Karpas-422 (cell line): ENCODE measurements at regions not wholly inside any gene's neighbourhood (a gene's known extent, or its start where the extent isn't known, plus 50 kb on each side); places are given as distances from the start of the nearest gene placed in this dataset.

Experiments
- DNase-seq: peaks from one replicate; pipeline ENCODE4 v3.0.0-alpha.2; 2015
- H2AFZ ChIP-seq: fragments of 200-600 bp; sonication (generic); 2 replicates; pipeline ENCODE4 v1.6.1; 2014; ENCODE audit warnings: antibody characterized with exemption, low read length, mixed read lengths
- H3K27ac ChIP-seq: fragments of 200-600 bp; sonication (generic); 2 replicates; pipeline ENCODE4 v1.5.1; 2014; ENCODE audit warnings: mild to moderate bottlenecking, low read length, moderate library complexity
- H3K27me3 ChIP-seq: fragments of 200-600 bp; sonication (generic); 2 replicates; pipeline ENCODE4 v1.6.1; 2014; ENCODE audit warnings: low read length, mixed read lengths
- H3K36me3 ChIP-seq: fragments of 200-600 bp; sonication (generic); 2 replicates; pipeline ENCODE4 v1.6.1; 2014; ENCODE audit warnings: low read length, mixed read lengths; ENCODE audit not compliant: insufficient read depth
- H3K4me1 ChIP-seq: fragments of 200-600 bp; sonication (generic); 2 replicates; pipeline ENCODE4 v1.6.1; 2014; ENCODE audit warnings: mild to moderate bottlenecking, low read length, mixed read lengths
- H3K4me2 ChIP-seq: fragments of 200-600 bp; sonication (generic); 2 replicates; pipeline ENCODE4 v1.6.1; 2014; ENCODE audit warnings: low read length, low read depth, mild to moderate bottlenecking; ENCODE audit not compliant: poor library complexity, severe bottlenecking
- H3K4me3 ChIP-seq: fragments of 200-600 bp; sonication (generic); 2 replicates; pipeline ENCODE4 v1.5.1; 2014; ENCODE audit warnings: mild to moderate bottlenecking, antibody characterized with exemption, low read length, mixed read lengths
- H3K79me2 ChIP-seq: fragments of 200-600 bp; sonication (generic); 2 replicates; pipeline ENCODE4 v1.6.1; 2014; ENCODE audit warnings: mild to moderate bottlenecking, low read length, mixed read lengths
- H3K9ac ChIP-seq: fragments of 200-600 bp; sonication (generic); 2 replicates; pipeline ENCODE4 v1.6.0; 2014; ENCODE audit warnings: low read length
- H3K9me2 ChIP-seq: fragments of 200-600 bp; sonication (generic), shearing (Covaris generic); replicated peaks from 2 replicates; pipeline ENCODE4 v1.6.0; 2014; ENCODE audit warnings: mild to moderate bottlenecking, low read length, moderate library complexity; ENCODE audit not compliant: insufficient read depth
- H3K9me3 ChIP-seq: fragments of 300-700, 200-600 bp; sonication (generic); 2 replicates; pipeline ENCODE4 v1.6.1; 2014; ENCODE audit warnings: low read length, mixed read lengths
- H4K20me1 ChIP-seq: fragments of 200-600 bp; sonication (generic); 2 replicates; pipeline ENCODE4 v1.6.1; 2014; ENCODE audit warnings: mild to moderate bottlenecking, antibody characterized with exemption, low read length, low read depth; ENCODE audit not compliant: insufficient read depth

DNA sequence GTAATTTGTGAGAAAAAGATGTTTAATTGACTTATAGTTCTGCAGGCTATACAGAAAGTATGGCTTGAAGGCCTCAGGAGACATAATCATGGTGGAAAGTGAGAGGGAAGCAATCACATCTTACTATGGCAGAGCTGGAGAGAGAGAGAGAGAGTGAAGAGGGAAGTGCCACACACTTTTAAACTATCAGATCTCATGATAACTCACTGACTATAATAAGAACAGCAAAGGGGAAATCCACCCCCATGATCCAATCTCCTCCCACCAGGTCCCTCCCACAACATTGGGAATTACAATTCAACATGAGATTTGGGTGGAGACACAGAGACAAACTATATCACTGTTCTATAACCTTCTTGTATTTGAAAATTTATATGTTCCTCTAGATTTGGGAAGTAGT lies 117.2 kb upstream of the BMP5 start:
- H3K9me3 ChIP-seq: 0 out of 2 replicates have a peak, but pooled peaks cover 3% of the 10 kb centered on the region
- no peaks in the 10 kb centered on the region for H3K9me2 ChIP-seq
- H3K27ac ChIP-seq: no peak overlapping the region
- DNase-seq: no peak
- no peak overlapping the region for H3K4me2 ChIP-seq
- H3K4me1 ChIP-seq: no peaks in the 10 kb centered on the region
- H3K79me2 ChIP-seq: no peaks in the 10 kb centered on the region
- H3K9ac ChIP-seq: no peak overlapping the region
- no peak overlapping the region for H3K4me3 ChIP-seq
- H2AFZ ChIP-seq: no peak overlapping the region
- no peaks in the 10 kb centered on the region for H4K20me1 ChIP-seq
- H3K27me3 ChIP-seq: no peaks in the 10 kb centered on the region
- no peaks in the 10 kb centered on the region; the same call in 1 of the 2 replicates for H3K36me3 ChIP-seq

- Histone ChIP-seq H3K9ac (no peak overlapping the region), H3K9me3 (no peaks in the 10 kb centered on the region), H2AFZ (no peak overlapping the region), H3K27ac (no peak overlapping the region), H3K36me3 (no peaks in the 10 kb centered on the region), H3K4me3 (no peak overlapping the region), H3K9me2 (no peaks in the 10 kb centered on the region), H3K4me2 (no peak overlapping the region), H4K20me1 (no peaks in the 10 kb centered on the region), H3K4me1 (no peaks in the 10 kb centered on the region), H3K27me3 (no peaks in the 10 kb centered on the region), H3K79me2 (no peaks in the 10 kb centered on the region)
- DNase-seq: no peak
Observed at GRCh38 chr6:55985309-55985708, 109.9 kb upstream of the BMP5 start.

- no peaks in the 10 kb centered on the region for H3K9me3 ChIP-seq
- no peaks in the 10 kb centered on the region for H3K27me3 ChIP-seq
- no peak for DNase-seq
- H3K4me2 ChIP-seq: no peak overlapping the region
- H3K36me3 ChIP-seq: no peaks in the 10 kb centered on the region
- no peaks in the 10 kb centered on the region for H4K20me1 ChIP-seq
- no peaks in the 10 kb centered on the region for H3K9me2 ChIP-seq
- H3K4me1 ChIP-seq: no peaks in the 10 kb centered on the region
- no peaks in the 10 kb centered on the region for H3K79me2 ChIP-seq
- H2AFZ ChIP-seq: no peak overlapping the region
- no peak overlapping the region for H3K27ac ChIP-seq
- H3K4me3 ChIP-seq: no peak overlapping the region
- H3K9ac ChIP-seq: no peak overlapping the region
Observed at GRCh38 chr6:55983861-55984260, 108.5 kb upstream of the BMP5 start.

DNA sequence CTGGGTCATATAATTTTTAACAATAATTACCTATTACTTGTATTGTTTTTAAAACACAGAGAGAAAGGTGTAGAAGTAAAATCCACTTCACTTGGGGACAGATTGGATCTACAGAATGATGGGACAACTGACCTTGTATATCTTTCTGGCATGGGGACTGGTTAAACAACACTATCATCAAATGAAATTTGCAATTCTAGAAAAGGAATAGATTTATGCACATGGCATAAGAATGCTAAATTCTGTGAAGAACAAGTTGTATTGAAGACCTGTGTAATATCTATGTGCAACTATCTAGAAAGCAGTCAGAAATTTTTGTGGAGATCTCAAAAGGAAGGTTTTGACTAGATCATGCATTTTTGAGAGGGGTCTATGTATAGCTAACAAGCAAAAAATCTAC lies 106.3 kb upstream of the BMP5 start:
- no peak overlapping the region for H2AFZ ChIP-seq
- H3K79me2 ChIP-seq: no peaks in the 10 kb centered on the region
- H3K9me3 ChIP-seq: no peaks in the 10 kb centered on the region
- H3K9ac ChIP-seq: no peak overlapping the region
- no peaks in the 10 kb centered on the region for H3K9me2 ChIP-seq
- no peak for DNase-seq
- no peaks in the 10 kb centered on the region for H3K36me3 ChIP-seq
- no peak overlapping the region for H3K27ac ChIP-seq
- H3K4me1 ChIP-seq: no peaks in the 10 kb centered on the region
- H3K4me3 ChIP-seq: no peak overlapping the region
- H3K4me2 ChIP-seq: no peak overlapping the region
- H4K20me1 ChIP-seq: no peaks in the 10 kb centered on the region
- no peaks in the 10 kb centered on the region for H3K27me3 ChIP-seq

GRCh38 chr6:55980627-55981211 lies 105.3 kb upstream of the BMP5 start:
- no peak overlapping the region for H2AFZ ChIP-seq
- no peaks in the 10 kb centered on the region for H3K9me2 ChIP-seq
- H3K4me3 ChIP-seq: no peak overlapping the region
- no peak overlapping the region for H3K9ac ChIP-seq
- no peaks in the 10 kb centered on the region for H4K20me1 ChIP-seq
- H3K9me3 ChIP-seq: no peaks in the 10 kb centered on the region
- no peaks in the 10 kb centered on the region for H3K36me3 ChIP-seq
- H3K4me2 ChIP-seq: no peak overlapping the region
- no peaks in the 10 kb centered on the region for H3K4me1 ChIP-seq
- H3K27ac ChIP-seq: no peak overlapping the region
- H3K27me3 ChIP-seq: no peaks in the 10 kb centered on the region
- no peaks in the 10 kb centered on the region for H3K79me2 ChIP-seq
- peak; percentile 69 for DNase-seq

- no peaks in the 10 kb centered on the region for H4K20me1 ChIP-seq
- H3K4me2 ChIP-seq: no peak overlapping the region
- H3K27ac ChIP-seq: no peak overlapping the region
- H3K27me3 ChIP-seq: no peaks in the 10 kb centered on the region
- H3K9me2 ChIP-seq: no peaks in the 10 kb centered on the region
- DNase-seq: no peak
- H3K79me2 ChIP-seq: no peaks in the 10 kb centered on the region
- no peaks in the 10 kb centered on the region for H3K36me3 ChIP-seq
- H2AFZ ChIP-seq: no peak overlapping the region
- no peak overlapping the region for H3K9ac ChIP-seq
- no peaks in the 10 kb centered on the region for H3K9me3 ChIP-seq
- no peaks in the 10 kb centered on the region for H3K4me1 ChIP-seq
- H3K4me3 ChIP-seq: no peak overlapping the region
Observed at GRCh38 chr6:55979526-55979925, 104.1 kb upstream of the BMP5 start.

- Histone ChIP-seq H3K4me1 (no peaks in the 10 kb centered on the region), H3K79me2 (no peaks in the 10 kb centered on the region), H3K4me2 (no peak overlapping the region), H4K20me1 (no peaks in the 10 kb centered on the region), H3K4me3 (no peak overlapping the region), H3K27me3 (no peaks in the 10 kb centered on the region), H3K9ac (no peak overlapping the region), H2AFZ (no peak overlapping the region), H3K9me3 (no peaks in the 10 kb centered on the region), H3K27ac (no peak overlapping the region), H3K36me3 (no peaks in the 10 kb centered on the region), H3K9me2 (no peaks in the 10 kb centered on the region)
- no peak for DNase-seq
Observed at GRCh38 chr6:55977959-55978665, 102.7 kb upstream of the BMP5 start.

DNA sequence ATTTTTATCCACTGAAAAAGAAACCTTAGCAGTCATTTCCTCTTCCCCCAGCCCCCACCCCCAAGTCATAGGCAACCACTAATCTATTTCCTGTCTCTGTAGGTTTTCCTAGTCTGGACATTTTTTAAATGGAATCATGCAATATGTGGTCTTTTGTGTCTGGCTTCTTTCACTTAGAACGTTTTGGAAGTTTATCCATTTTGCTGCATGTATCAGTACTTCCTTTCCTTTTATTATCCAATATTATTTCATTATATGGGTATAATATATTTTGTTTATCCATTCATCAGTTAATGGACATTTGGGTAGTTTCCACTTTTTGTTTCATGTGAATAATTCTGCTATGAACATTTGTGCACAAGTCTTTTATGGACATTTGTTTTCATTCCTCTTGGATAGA lies 99.3 kb upstream of the BMP5 start:
- Histone ChIP-seq H3K4me3 (no peak overlapping the region), H3K9me3 (no peaks in the 10 kb centered on the region), H3K4me2 (no peak overlapping the region), H3K36me3 (no peaks in the 10 kb centered on the region), H3K27me3 (no peaks in the 10 kb centered on the region), H3K27ac (no peak overlapping the region), H3K9me2 (no peaks in the 10 kb centered on the region), H3K4me1 (no peaks in the 10 kb centered on the region), H4K20me1 (no peaks in the 10 kb centered on the region), H3K79me2 (no peaks in the 10 kb centered on the region), H2AFZ (no peak overlapping the region), H3K9ac (no peak overlapping the region)
- no peak for DNase-seq
